Neutrophil (primary cell): ENCODE measurements at regions not wholly inside any gene's neighbourhood (a gene's known extent, or its start where the extent isn't known, plus 50 kb on each side); places are given as distances from the start of the nearest gene placed in this dataset.

Experiments used
- H3K27ac ChIP-seq: fragments of 200-600 bp; sonication (generic); 2 replicates; pipeline ENCODE4 v1.5.1; 2016; ENCODE audit warnings: mild to moderate bottlenecking, moderate library complexity
- H3K27me3 ChIP-seq: fragments of 200-600 bp; sonication (generic); 2 replicates; pipeline ENCODE4 v1.6.0; 2016; ENCODE audit warnings: mild to moderate bottlenecking
- H3K36me3 ChIP-seq: fragments of 200-600 bp; sonication (generic); 2 replicates; pipeline ENCODE4 v1.5.1; 2017
- H3K4me1 ChIP-seq, 2 experiments: fragments of 200-600 bp in 1 of 2; sonication (generic) in 1 of 2; 1 replicate in 1 of 2; 2 replicates in 1 of 2; pipeline versions ENCODE4 v1.5.1 to v1.6.1; 2013 to 2016; ENCODE audit warnings: low read depth in 1 of 2, low read length in 1 of 2, mild to moderate bottlenecking in 1 of 2, moderate library complexity in 1 of 2; ENCODE audit not compliant: control insufficient read depth in 1 of 2, insufficient read depth in 1 of 2
- H3K4me3 ChIP-seq, 2 experiments: fragments of 200-600 bp in 1 of 2; sonication (generic) in 1 of 2; 1 replicate in 1 of 2; 2 replicates in 1 of 2; pipeline ENCODE4 v1.5.1; 2013 to 2016; ENCODE audit warnings: low read depth in 1 of 2, low read length in 1 of 2, mild to moderate bottlenecking in 1 of 2, moderate library complexity in 1 of 2
- H3K9me3 ChIP-seq: fragments of 200-600 bp; sonication (generic); 2 replicates; pipeline ENCODE4 v1.5.1; 2016
- TF ChIP-seq, protein P1 (sequence below): fragments of 200-600 bp; sonication (generic); IDR thresholded peaks from 2 replicates; pipeline ENCODE4 v1.5.1; 2016; ENCODE audit warnings: antibody characterized with exemption

DNA sequence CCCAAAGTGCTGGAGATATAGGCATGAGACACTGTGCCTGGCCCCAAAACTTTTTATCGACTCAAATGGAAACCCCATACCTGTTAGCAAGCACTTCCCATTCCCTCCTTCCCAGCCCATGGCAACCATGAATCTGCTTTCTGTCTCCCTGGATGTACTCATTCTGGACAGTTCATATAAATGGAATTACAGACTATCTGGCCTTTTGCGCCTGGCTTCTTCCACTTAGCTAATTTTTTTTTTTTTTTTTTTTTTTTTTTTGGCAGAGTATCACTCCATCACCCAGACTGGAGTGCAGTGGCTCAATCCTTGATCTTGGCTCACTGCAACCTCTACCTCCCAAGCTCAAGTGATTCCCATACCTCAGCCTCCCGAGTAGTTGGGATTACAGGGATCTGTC is 134.5 kb upstream of the MED13L start:
- H3K27me3 ChIP-seq, result no peaks in the 10 kb centered on the region
- no peaks in the 10 kb centered on the region for H3K36me3 ChIP-seq
- no peaks in the 10 kb centered on the region for H3K9me3 ChIP-seq
- no peak overlapping the region for H3K27ac ChIP-seq
- H3K4me1 ChIP-seq, result peaks cover 10 to 13% of the 10 kb centered on the region in 2 experiments
- no peak overlapping the region for H3K4me3 ChIP-seq
- TF ChIP-seq, protein P1, sequence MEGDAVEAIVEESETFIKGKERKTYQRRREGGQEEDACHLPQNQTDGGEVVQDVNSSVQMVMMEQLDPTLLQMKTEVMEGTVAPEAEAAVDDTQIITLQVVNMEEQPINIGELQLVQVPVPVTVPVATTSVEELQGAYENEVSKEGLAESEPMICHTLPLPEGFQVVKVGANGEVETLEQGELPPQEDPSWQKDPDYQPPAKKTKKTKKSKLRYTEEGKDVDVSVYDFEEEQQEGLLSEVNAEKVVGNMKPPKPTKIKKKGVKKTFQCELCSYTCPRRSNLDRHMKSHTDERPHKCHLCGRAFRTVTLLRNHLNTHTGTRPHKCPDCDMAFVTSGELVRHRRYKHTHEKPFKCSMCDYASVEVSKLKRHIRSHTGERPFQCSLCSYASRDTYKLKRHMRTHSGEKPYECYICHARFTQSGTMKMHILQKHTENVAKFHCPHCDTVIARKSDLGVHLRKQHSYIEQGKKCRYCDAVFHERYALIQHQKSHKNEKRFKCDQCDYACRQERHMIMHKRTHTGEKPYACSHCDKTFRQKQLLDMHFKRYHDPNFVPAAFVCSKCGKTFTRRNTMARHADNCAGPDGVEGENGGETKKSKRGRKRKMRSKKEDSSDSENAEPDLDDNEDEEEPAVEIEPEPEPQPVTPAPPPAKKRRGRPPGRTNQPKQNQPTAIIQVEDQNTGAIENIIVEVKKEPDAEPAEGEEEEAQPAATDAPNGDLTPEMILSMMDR, result no peak

DNA sequence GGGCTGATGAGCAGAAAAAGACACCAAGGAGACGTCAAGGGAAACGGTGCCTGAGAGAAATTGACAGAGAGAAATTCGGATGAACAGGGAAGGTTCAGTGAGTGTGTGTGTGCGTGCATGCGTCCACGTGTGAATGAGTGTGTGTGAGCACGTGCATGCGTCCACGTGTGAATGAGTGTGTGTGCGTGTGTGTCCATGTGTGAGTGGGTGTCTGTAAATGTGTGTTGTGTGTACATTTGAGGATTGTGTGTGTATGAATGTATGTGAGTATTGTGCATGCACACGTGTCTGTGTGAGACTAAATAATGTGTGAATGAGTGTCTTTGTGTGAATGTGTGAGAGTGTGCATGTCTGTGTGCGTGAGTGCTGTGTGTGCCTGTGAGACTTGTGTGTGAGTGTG is 137.4 kb upstream of the MED13L start:
- TF ChIP-seq, protein P1, result no peak
- H3K9me3 ChIP-seq, result no peaks in the 10 kb centered on the region
- H3K36me3 ChIP-seq, result no peaks in the 10 kb centered on the region
- no peaks in the 10 kb centered on the region for H3K27me3 ChIP-seq
- peaks cover 6 to 9% of the 10 kb centered on the region in 2 experiments for H3K4me1 ChIP-seq
- no peak overlapping the region for H3K27ac ChIP-seq
- H3K4me3 ChIP-seq, result no peak overlapping the region

DNA sequence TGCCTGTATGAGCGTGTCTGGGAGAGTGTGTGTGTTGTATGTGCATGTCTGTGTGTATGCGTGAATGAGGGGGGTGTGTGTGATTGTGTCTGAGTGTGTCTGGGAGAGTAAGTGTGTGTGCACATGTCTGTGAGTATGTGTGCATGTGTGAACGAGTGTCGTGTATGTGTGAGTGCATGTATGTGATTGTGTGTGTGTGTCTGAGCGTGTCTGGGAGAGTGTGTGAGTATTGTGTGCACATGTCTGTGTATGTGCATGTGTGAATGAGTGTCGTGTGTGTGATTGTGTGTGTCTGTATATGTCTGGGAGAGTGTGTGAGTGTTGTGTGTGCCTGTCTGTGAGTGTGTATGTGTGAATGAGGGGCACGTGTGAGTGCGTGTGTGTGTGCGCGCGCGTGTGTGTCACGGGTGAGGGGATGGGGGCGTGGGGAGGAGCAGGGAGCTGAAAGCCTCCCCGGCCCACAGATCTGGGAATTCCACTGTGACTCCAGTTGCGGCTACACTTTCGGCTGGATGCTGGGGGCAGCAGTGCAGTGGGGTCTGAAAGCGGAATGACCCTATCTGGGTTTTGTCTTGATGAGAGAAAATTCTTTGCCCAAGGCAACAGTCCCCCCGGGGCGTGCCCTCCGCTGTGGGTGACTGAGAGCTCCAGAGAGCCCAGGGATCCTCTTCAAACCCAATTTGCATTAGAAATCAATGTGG is 138.1 kb upstream of the MED13L start:
- TF ChIP-seq, protein P1, result no peak
- Histone ChIP-seq H3K4me3 (no peak overlapping the region), H3K27ac (no peak overlapping the region), H3K4me1 (peaks cover 6 to 8% of the 10 kb centered on the region in 2 experiments), H3K27me3 (no peaks in the 10 kb centered on the region), H3K9me3 (no peaks in the 10 kb centered on the region), H3K36me3 (no peaks in the 10 kb centered on the region)

DNA sequence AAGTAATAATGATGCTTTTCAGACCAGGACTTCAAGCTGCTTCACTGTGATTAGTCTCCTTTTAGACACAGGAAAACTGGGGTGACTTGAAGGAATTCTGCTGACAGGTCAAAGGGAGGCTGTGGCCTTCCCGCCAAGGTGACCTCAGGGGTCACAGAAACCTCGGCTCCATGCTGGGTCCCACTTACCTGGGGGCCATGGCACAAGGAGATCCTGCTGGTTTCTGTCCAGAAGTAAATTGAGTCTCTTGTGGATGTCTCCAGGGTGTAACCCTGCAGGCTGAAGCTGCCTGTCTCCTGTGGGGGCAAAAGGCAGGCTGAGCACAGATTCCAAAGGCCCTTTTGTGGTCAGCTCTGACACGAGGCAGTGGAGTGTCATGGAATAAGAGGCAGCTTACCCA is 138.7 kb upstream of the MED13L start:
- TF ChIP-seq, protein P1, result no peak
- Histone ChIP-seq H3K27me3 (no peaks in the 10 kb centered on the region), H3K4me1 (peaks cover 1 to 2% of the 10 kb centered on the region in 2 experiments), H3K9me3 (no peaks in the 10 kb centered on the region), H3K4me3 (no peak overlapping the region), H3K36me3 (no peaks in the 10 kb centered on the region), H3K27ac (no peak overlapping the region)

DNA sequence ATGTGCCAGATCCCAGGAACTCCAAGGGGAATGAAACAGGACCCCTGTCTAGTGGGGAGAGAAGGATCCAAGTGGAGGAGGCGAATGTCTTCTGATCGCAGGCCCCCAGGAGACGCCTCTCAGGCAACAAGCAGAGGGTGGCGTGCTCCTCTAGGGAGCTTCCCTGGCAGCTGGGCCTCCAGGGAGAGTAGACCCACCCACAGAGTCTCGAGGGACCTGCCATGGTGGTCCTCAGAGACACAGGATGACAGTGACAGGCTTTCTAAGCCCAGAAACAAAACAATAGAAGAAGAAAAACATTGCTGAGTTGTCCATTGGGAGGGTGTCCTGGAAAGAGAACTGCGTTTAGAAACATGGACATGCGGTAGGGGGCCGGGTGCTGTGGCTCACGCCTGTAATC is 140.6 kb upstream of the MAP1LC3B2 start:
- Histone ChIP-seq H3K27ac (no peak overlapping the region), H3K4me1 (no peaks in the 10 kb centered on the region), H3K9me3 (no peaks in the 10 kb centered on the region), H3K4me3 (no peak overlapping the region), H3K36me3 (no peaks in the 10 kb centered on the region), H3K27me3 (no peaks in the 10 kb centered on the region)
- TF ChIP-seq, protein P1, result no peak
